BLaER1 treated with 17β-estradiol and CSF1 and Interleukin-3, amounts not matched to agents 10 nM and 100 nM (cell line): ENCODE measurements at regions not wholly inside any gene's neighbourhood (a gene's known extent, or its start where the extent isn't known, plus 50 kb on each side); places are given as distances from the start of the nearest gene placed in this dataset.

Source experiments
- H3K27ac ChIP-seq, 11 experiments: shearing (Covaris generic); formaldehyde crosslinking; 2 replicates each; pipeline ENCODE4 v1.8.1; 2022
- H3K27me3 ChIP-seq, 11 experiments: shearing (Covaris generic); formaldehyde crosslinking; 2 replicates each; pipeline ENCODE4 v1.8.1; 2022
- H3K36me3 ChIP-seq, 11 experiments: shearing (Covaris generic); formaldehyde crosslinking; 2 replicates each; pipeline ENCODE4 v1.8.1; 2022
- H3K4me1 ChIP-seq, 10 experiments: shearing (Covaris generic); formaldehyde crosslinking; 2 replicates each; pipeline ENCODE4 v1.8.1; 2022
- H3K4me2 ChIP-seq, 11 experiments: shearing (Covaris generic); formaldehyde crosslinking; 2 replicates each; pipeline ENCODE4 v1.8.1; 2022
- H3K4me3 ChIP-seq, 10 experiments: shearing (Covaris generic); formaldehyde crosslinking; 2 replicates each; pipeline ENCODE4 v1.8.1; 2022
- H3K9ac ChIP-seq, 11 experiments: shearing (Covaris generic); formaldehyde crosslinking; 2 replicates each; pipeline ENCODE4 v1.8.1; 2022
- H3K9me3 ChIP-seq, 11 experiments: shearing (Covaris generic); formaldehyde crosslinking; replicated peaks in 1 of 11; 2 replicates each; pipeline ENCODE4 v1.8.1; 2022
- H4K20me1 ChIP-seq, 11 experiments: shearing (Covaris generic); formaldehyde crosslinking; 2 replicates each; pipeline ENCODE4 v1.8.1; 2022
- Cebpa-rat ChIP-seq, 11 experiments: shearing (Covaris generic); IDR thresholded peaks; 2 replicates each; pipeline ENCODE4 v1.8.1; 2022

DNA sequence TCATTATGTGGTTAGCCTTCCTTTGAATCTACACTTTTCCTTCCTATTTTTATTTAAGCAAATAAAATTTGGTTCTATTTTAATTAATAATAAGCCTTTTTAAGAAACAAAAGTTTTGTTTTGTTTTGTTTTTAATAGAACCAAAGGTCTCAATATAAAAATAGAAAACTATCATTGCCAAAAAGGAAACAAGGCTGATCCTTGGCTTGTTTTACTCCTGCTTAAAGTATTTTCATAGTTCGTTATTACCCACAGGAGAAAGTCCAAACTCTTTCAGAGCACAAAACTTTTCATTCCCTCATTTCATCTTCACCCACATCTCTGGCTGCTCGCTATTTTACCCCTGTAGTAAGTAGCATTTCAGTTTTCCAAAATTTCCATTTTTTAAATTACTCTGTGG lies 374.8 kb downstream of the SEMA3D start:
- Histone ChIP-seq H3K27me3 (no peaks in the 10 kb centered on the region), H3K36me3 (no peaks in the 10 kb centered on the region), H3K9me3 (no peaks in the 10 kb centered on the region), H3K4me2 (no peak overlapping the region), H3K27ac (no peak overlapping the region), H3K4me1 (no peaks in the 10 kb centered on the region), H3K9ac (no peak overlapping the region), H3K4me3 (no peak overlapping the region), H4K20me1 (no peaks in the 10 kb centered on the region)
- no peak for TF ChIP-seq Cebpa-rat (IDR thresholded peaks at IDR 0.05)

DNA sequence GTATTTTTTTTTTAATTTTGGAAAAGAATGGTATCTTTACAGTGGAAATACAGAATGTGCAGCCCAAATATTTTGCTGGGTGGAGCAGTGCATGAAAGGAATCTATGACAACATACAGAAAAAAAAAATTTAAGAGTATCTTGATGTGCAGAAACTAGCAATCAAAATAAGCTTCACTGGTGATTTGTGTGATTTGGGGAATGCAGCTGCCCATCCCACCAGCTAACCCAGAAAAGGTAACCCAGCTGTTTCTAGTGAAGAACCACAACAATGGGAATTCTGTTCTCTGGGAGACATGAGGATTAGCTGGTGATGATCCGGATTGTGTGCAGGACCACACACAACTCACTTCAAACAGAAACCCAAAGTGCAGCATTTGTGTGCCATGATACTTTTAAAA lies 375.5 kb downstream of the SEMA3D start:
- no peaks in the 10 kb centered on the region for H3K4me1 ChIP-seq
- no peak for TF ChIP-seq Cebpa-rat (IDR thresholded peaks at IDR 0.05)
- no peak overlapping the region for H3K9ac ChIP-seq
- H3K9me3 ChIP-seq = no peaks in the 10 kb centered on the region
- no peaks in the 10 kb centered on the region for H3K27me3 ChIP-seq
- no peaks in the 10 kb centered on the region for H4K20me1 ChIP-seq
- H3K36me3 ChIP-seq = no peaks in the 10 kb centered on the region
- no peak overlapping the region for H3K27ac ChIP-seq
- H3K4me3 ChIP-seq = no peak overlapping the region
- H3K4me2 ChIP-seq = no peak overlapping the region

DNA sequence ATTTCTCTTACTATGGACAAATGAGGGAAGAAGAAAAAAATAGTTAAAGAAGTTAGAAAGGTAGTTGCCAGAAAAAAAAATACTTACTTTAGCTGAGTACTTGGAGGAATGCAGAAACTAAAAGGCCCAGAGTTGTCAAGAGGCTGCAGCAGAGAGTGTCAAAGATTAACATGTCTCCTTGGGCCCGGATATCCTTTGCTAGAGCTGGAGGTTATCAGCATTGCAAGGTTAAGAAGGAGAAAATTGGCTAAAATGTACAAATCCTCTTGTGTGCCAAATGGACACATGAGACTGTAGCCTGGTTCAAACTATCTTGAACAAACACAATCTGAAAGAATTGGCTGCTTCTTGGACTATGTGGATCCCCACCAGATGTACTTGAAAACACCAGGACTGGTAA lies 377.0 kb downstream of the SEMA3D start:
- no peaks in the 10 kb centered on the region for H3K36me3 ChIP-seq
- H3K4me2 ChIP-seq = no peak overlapping the region
- no peak overlapping the region for H3K27ac ChIP-seq
- no peaks in the 10 kb centered on the region for H3K4me1 ChIP-seq
- no peaks in the 10 kb centered on the region for H3K9me3 ChIP-seq
- no peak overlapping the region for H3K9ac ChIP-seq
- no peak for TF ChIP-seq Cebpa-rat (IDR thresholded peaks at IDR 0.05)
- no peaks in the 10 kb centered on the region for H4K20me1 ChIP-seq
- no peak overlapping the region for H3K4me3 ChIP-seq
- no peaks in the 10 kb centered on the region for H3K27me3 ChIP-seq

DNA sequence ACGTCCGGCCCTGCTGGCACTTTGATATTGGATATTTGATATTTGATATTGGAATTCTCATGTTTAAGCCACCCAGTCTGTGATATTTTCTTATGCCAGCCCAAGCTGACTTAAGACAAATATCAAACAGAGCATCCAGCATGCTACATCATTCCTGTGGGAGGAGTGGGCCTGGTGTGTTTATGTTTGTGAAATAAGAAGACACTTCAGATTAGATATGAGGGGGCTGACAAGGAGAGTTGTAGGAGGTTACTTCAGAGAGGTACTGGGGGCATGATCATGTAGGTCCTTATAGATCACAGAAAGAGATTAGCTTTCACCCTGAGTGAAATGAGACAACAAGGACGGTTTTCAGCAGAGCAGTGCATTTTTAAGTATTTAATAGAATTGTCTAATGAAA lies 382.9 kb downstream of the SEMA3D start:
- H3K4me1 ChIP-seq = peaks cover 0 to 6% (median 0%) of the 10 kb centered on the region in 10 experiments; a peak in 1 of 20 replicates
- H3K4me3 ChIP-seq = no peak overlapping the region
- H3K27ac ChIP-seq = no peak overlapping the region
- H3K36me3 ChIP-seq = no peaks in the 10 kb centered on the region
- H4K20me1 ChIP-seq = no peaks in the 10 kb centered on the region
- H3K9ac ChIP-seq = no peak overlapping the region
- no peak overlapping the region for H3K4me2 ChIP-seq
- no peaks in the 10 kb centered on the region for H3K27me3 ChIP-seq
- TF ChIP-seq Cebpa-rat (IDR thresholded peaks at IDR 0.05) = no peak
- peaks cover 0 to 8% (median 0%) of the 10 kb centered on the region in 11 experiments; a peak in 1 of 22 replicates for H3K9me3 ChIP-seq

DNA sequence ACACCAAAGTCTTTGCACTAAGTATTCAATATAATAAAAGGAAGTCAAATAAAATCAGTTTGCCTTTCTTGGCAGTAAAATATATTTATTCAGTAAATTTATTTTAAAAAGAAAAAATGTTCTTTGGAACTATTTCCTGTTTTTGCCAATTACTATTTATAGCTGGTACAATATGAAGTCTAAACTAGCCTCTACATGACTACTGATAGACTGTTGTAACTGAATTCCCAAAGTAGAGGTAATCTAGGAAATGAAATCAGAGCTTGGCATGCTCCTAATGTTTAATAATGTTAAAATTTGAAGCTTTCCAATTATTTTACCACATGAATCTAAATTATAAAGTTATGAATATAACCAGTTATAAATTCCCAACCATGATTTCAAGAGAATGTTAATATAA lies 385.5 kb downstream of the SEMA3D start:
- no peak overlapping the region for H3K4me2 ChIP-seq
- H3K27me3 ChIP-seq = no peaks in the 10 kb centered on the region
- no peaks in the 10 kb centered on the region for H3K36me3 ChIP-seq
- no peaks in the 10 kb centered on the region for H4K20me1 ChIP-seq
- no peak overlapping the region for H3K9ac ChIP-seq
- no peak overlapping the region for H3K4me3 ChIP-seq
- H3K9me3 ChIP-seq = peaks cover 0 to 16% (median 0%) of the 10 kb centered on the region in 11 experiments; a peak in 2 of 22 replicates
- no peak for TF ChIP-seq Cebpa-rat (IDR thresholded peaks at IDR 0.05)
- peaks cover 0 to 6% (median 0%) of the 10 kb centered on the region in 10 experiments; a peak in 1 of 20 replicates for H3K4me1 ChIP-seq
- H3K27ac ChIP-seq = no peak overlapping the region

DNA sequence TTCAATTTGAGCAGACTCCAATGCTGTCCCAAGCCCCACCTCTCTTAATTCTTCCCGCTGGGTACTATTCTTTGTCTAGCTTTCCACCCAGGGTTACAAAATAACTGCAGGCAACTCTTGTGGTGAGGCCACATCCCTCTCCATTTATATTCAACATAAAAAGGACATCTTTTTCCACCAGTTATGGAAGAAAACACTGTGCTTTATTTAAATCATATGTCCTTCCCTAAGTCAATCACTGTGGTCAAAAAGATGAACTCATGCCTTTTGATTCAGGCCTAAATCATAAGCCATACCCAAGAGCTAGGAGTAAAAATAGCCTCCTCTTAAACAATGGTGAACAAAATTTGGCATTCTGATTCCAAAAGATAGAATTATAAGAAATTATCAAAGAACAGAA lies 386.0 kb downstream of the SEMA3D start:
- H3K9me3 ChIP-seq = peaks cover 0 to 21% (median 0%) of the 10 kb centered on the region in 11 experiments; a peak in 2 of 22 replicates
- no peaks in the 10 kb centered on the region for H3K27me3 ChIP-seq
- no peaks in the 10 kb centered on the region for H4K20me1 ChIP-seq
- H3K9ac ChIP-seq = no peak overlapping the region
- H3K36me3 ChIP-seq = no peaks in the 10 kb centered on the region
- H3K4me3 ChIP-seq = no peak overlapping the region
- peaks cover 0 to 6% (median 0%) of the 10 kb centered on the region in 10 experiments; a peak in 1 of 20 replicates for H3K4me1 ChIP-seq
- H3K4me2 ChIP-seq = no peak overlapping the region
- H3K27ac ChIP-seq = no peak overlapping the region
- no peak for TF ChIP-seq Cebpa-rat (IDR thresholded peaks at IDR 0.05)

DNA sequence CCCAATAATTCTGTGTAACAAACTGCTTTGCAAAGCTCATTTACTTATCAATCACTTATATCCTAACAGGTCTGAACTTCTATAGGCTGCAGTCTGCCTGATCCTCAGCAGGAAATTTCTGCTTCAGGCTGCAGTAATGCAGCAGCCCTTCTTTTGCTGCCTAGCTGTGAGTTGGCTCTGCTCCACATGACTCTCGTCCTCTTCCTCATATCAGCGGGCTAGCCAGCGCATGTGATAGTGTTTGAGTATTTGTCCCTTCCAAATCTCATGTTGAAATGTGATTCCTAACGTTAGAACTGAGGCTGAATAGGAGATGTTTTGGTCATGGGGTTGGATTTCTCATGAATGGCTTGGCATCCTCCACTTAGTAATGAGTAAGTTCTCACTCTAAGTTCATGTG lies 387.8 kb downstream of the SEMA3D start:
- Histone ChIP-seq H3K27me3 (no peaks in the 10 kb centered on the region), H3K36me3 (no peaks in the 10 kb centered on the region), H3K9ac (no peak overlapping the region), H4K20me1 (no peaks in the 10 kb centered on the region), H3K4me3 (no peak overlapping the region), H3K9me3 (peaks cover 0 to 21% (median 0%) of the 10 kb centered on the region in 11 experiments; a peak in 2 of 22 replicates), H3K4me2 (peak overlapping the region in 1 of 11 experiments; percentile 5; a peak in 1 of 22 replicates), H3K27ac (no peak overlapping the region), H3K4me1 (peaks cover 0 to 6% (median 0%) of the 10 kb centered on the region in 10 experiments; a peak in 1 of 20 replicates)
- TF ChIP-seq Cebpa-rat (IDR thresholded peaks at IDR 0.05) = no peak

DNA sequence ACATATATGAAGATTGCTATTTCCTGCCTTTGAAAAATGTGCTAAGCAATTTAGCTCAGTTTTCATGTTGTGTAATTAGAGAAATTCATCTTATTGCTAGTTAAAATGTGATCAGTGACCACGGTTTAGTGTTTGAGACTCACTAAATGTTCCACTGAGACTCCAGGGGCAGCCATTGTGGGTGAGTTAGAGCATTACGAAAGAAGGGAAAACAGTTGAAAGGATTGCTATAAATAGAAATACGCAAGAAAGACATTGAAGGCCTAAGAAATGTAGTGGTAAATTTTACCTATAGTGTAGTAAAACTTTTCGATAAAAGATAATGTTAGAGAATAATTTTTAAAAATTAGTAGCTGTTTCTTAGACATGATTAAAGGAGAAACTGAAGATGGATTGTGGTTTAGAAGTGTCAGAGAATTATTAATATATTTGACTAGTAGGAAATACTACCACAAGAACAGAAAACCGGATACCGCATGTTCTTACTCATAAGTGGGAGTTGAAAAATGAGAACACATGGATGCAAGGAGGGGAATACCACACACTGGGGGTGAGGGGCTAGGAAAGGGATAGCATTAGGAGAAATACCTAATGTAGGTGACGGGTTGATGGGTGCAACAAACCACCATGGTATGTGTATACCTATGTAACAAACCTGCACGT lies 394.5 kb downstream of the SEMA3D start:
- Histone ChIP-seq H3K4me1 (no peaks in the 10 kb centered on the region), H3K36me3 (no peaks in the 10 kb centered on the region), H3K27me3 (no peaks in the 10 kb centered on the region), H3K9ac (no peak overlapping the region), H3K4me3 (no peak overlapping the region), H3K4me2 (0 out of 22 replicates have a peak overlapping the region, but pooled peaks of 1 of the 11 experiments have one; percentile 28), H4K20me1 (no peaks in the 10 kb centered on the region), H3K27ac (no peak overlapping the region), H3K9me3 (peaks cover 0 to 10% (median 0%) of the 10 kb centered on the region in 11 experiments; a peak in 2 of 22 replicates)
- TF ChIP-seq Cebpa-rat (IDR thresholded peaks at IDR 0.05) = no peak

DNA sequence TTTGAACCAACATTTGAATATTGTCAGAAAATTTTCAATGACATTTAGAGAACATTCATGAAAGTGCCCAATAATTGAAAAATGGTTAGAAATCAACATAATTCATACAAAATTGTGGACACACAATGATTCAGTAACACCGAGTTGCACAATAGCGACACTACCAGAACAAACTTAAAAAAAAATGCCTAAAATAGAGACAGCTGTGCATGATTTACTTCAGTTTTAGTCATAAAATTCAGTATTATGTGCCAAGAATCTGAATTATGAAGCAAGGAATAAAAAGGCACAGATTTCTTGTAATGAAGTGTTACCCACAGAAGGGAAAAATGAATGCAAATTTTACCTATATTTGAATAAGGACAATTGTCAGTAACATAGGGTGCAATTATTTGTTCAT lies 396.0 kb downstream of the SEMA3D start:
- Histone ChIP-seq H3K9ac (no peak overlapping the region), H4K20me1 (no peaks in the 10 kb centered on the region), H3K36me3 (no peaks in the 10 kb centered on the region), H3K27me3 (no peaks in the 10 kb centered on the region), H3K4me3 (no peak overlapping the region), H3K4me1 (no peaks in the 10 kb centered on the region), H3K9me3 (0 out of 22 replicates have a peak, but pooled peaks cover 0 to 2% (median 0%) of the 10 kb centered on the region in 11 experiments), H3K4me2 (no peak overlapping the region), H3K27ac (no peak overlapping the region)
- TF ChIP-seq Cebpa-rat (IDR thresholded peaks at IDR 0.05) = no peak

DNA sequence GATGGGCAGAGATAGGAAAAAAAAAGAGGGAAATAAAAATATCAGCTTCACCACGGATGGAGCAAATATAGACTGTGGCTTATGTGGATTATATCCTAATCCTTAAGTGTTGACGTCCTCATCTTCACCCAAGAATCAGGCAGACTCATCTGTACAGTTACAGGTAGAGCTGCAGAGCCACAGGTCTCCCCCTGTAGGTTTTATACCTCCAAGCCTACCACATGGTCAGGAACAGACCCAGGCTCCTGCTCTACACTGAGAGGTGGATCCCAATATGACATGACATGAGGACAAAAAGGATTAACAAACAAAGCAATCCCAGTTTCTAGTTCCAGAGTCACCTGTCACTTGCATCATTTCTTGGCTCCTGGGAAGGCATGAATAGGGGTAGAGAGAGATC lies 400.8 kb downstream of the SEMA3D start:
- H3K4me1 ChIP-seq = no peaks in the 10 kb centered on the region
- no peak overlapping the region for H3K27ac ChIP-seq
- H3K4me3 ChIP-seq = no peak overlapping the region
- H3K27me3 ChIP-seq = no peaks in the 10 kb centered on the region
- TF ChIP-seq Cebpa-rat (IDR thresholded peaks at IDR 0.05) = no peak
- H4K20me1 ChIP-seq = no peaks in the 10 kb centered on the region
- no peaks in the 10 kb centered on the region for H3K9me3 ChIP-seq
- H3K36me3 ChIP-seq = no peaks in the 10 kb centered on the region
- H3K9ac ChIP-seq = no peak overlapping the region
- H3K4me2 ChIP-seq = no peak overlapping the region
